K562 (cell line): ENCODE measurements at regions not wholly inside any gene's neighbourhood (a gene's known extent, or its start where the extent isn't known, plus 50 kb on each side); places are given as distances from the start of the nearest gene placed in this dataset.
A peak's percentile ranks its signal among the peaks of the same experiment; 100 is the strongest.

Experiments
- CBFA2T3 ChIP-seq: fragments of 450-650 bp; IDR thresholded peaks from 2 replicates; pipeline ENCODE4 v1.6.1; 2017
- CBX1 ChIP-seq: sonication (generic); IDR thresholded peaks from 2 replicates; pipeline ENCODE4 v1.6.1; 2016; ENCODE audit warnings: antibody characterized with exemption, low read depth, mild to moderate bottlenecking
- CHD2 ChIP-seq: IDR thresholded peaks from 2 replicates; pipeline ENCODE4 v1.6.1; 2011; ENCODE audit warnings: low read depth, low read length
- E2F5 ChIP-seq: sonication (generic); formaldehyde crosslinking; IDR thresholded peaks from 2 replicates; pipeline ENCODE4 v1.8.0; 2022; ENCODE audit warnings: mild to moderate bottlenecking, missing genetic modification reagents
- ERF ChIP-seq: fragments of 450-650 bp; formaldehyde crosslinking; IDR thresholded peaks from 2 replicates; pipeline ENCODE4 v1.4.0; 2020; ENCODE audit warnings: mild to moderate bottlenecking, mixed read lengths
- HINFP ChIP-seq: fragments of 450-650 bp; conservative IDR thresholded peaks from 2 replicates; pipeline ENCODE4 v1.6.1; 2016; ENCODE audit warnings: missing genetic modification characterization, low read depth, mild to moderate bottlenecking, control low read depth, missing compliant biosample characterization
- HOMEZ ChIP-seq: fragments of 250-450 bp; sonication (Bioruptor Pico); IDR thresholded peaks from 2 replicates; pipeline ENCODE4 v1.4.0; 2020; ENCODE audit warnings: mild to moderate bottlenecking, moderate library complexity
- TAF15 ChIP-seq: fragments of 200-400 bp; formaldehyde crosslinking; IDR thresholded peaks from 2 replicates; pipeline ENCODE4 v1.6.1; 2017; ENCODE audit warnings: mild to moderate bottlenecking, low read depth, low read length, moderate library complexity
- THRB ChIP-seq: fragments of 450-650 bp; formaldehyde crosslinking; conservative IDR thresholded peaks from 2 replicates; pipeline ENCODE4 v1.4.0; 2022; ENCODE audit warnings: mild to moderate bottlenecking, missing genetic modification characterization
- ZBTB26 ChIP-seq: fragments of 450-650 bp; formaldehyde crosslinking; IDR thresholded peaks from 2 replicates; pipeline ENCODE4 v1.4.0; 2022; ENCODE audit warnings: missing genetic modification characterization
- ZBTB34 ChIP-seq: fragments of 250-450 bp; sonication (Bioruptor Pico); IDR thresholded peaks from 2 replicates; pipeline ENCODE4 v1.8.0; 2021; ENCODE audit warnings: mild to moderate bottlenecking, moderate library complexity
- ZMIZ1 ChIP-seq, 2 experiments: fragments of 150-350 bp in 1 of 2; IDR thresholded peaks; 2 replicates each; pipeline ENCODE4 v1.6.1; 2012 to 2016; ENCODE audit warnings: low read depth in 2 of 2, low read length in 2 of 2, mild to moderate bottlenecking in 1 of 2, moderate library complexity in 1 of 2
- ZNF165 ChIP-seq: fragments of 250-450 bp; sonication (Bioruptor Pico); IDR thresholded peaks from 2 replicates; pipeline ENCODE4 v1.4.0; 2020; ENCODE audit warnings: borderline replicate concordance
- ZNF57 ChIP-seq: fragments of 450-650 bp; formaldehyde crosslinking; IDR thresholded peaks from 2 replicates; pipeline ENCODE4 v1.4.0; 2020; ENCODE audit warnings: mild to moderate bottlenecking, moderate library complexity
- ZNF668 ChIP-seq: fragments of 250-450 bp; sonication (Bioruptor Pico); IDR thresholded peaks from 2 replicates; pipeline ENCODE4 v1.8.0; 2022; ENCODE audit warnings: mild to moderate bottlenecking, inconsistent platforms

- TF ChIP-seq ZNF57 (CRISPR knock-in tag): no peak
- 0 out of 2 replicates have a peak, but pooled peaks have one; percentile 76 for TF ChIP-seq ERF (CRISPR knock-in tag)
- TF ChIP-seq ZBTB26: no peak
- TF ChIP-seq CBFA2T3: 0 out of 2 replicates have a peak, but pooled peaks have one; percentile 5
- TF ChIP-seq ZMIZ1 (IDR thresholded peaks at IDR 0.05; ENCODE audit: low read depth in 2 of 2, low read length in 2 of 2): no peak
- 0 out of 2 replicates have a peak, but pooled peaks have one; percentile 47 for TF ChIP-seq ZNF668 (CRISPR knock-in tag)
- no peak for TF ChIP-seq CHD2
- TF ChIP-seq HOMEZ (CRISPR knock-in tag): no peak
- TF ChIP-seq THRB: no peak; the same call in 1 of the 2 replicates
- TF ChIP-seq CBX1: no peak
- no peak for TF ChIP-seq ZBTB34 (CRISPR knock-in tag)
- TF ChIP-seq HINFP (tag): no peak
- TF ChIP-seq ZNF165 (CRISPR knock-in tag): peak; percentile 91
- no peak for TF ChIP-seq E2F5 (CRISPR knock-in tag)
- TF ChIP-seq TAF15: no peak
Observed at GRCh38 chr7:106814887-106815286, 50.2 kb upstream of the PIK3CG start (continued).
